CD14-positive monocyte (primary cell): ENCODE measurements at regions not wholly inside any gene's neighbourhood (a gene's known extent, or its start where the extent isn't known, plus 50 kb on each side); places are given as distances from the start of the nearest gene placed in this dataset.

Experiments used
- DNase-seq, 3 donors: peaks; one replicate each; pipeline ENCODE4 v3.0.0-alpha.2; 2011 to 2022
- H2AFZ ChIP-seq: 2 replicates; pipeline ENCODE4 v1.6.0; 2012; ENCODE audit warnings: mild to moderate bottlenecking, low read depth, low read length, inconsistent platforms; ENCODE audit not compliant: insufficient read depth, poor library complexity, severe bottlenecking
- H3K27ac ChIP-seq, 2 donors: 1 replicate in 1 of 2; 2 replicates in 1 of 2; pipeline ENCODE4 v1.5.1; 2012 to 2013; ENCODE audit warnings: low read length in 2 of 2, control low read depth in 1 of 2, inconsistent platforms in 1 of 2, low read depth in 1 of 2, mild to moderate bottlenecking in 1 of 2
- H3K27me3 ChIP-seq, 2 donors: one replicate each; pipeline versions ENCODE4 v1.6.0 to v1.6.1; 2011 to 2013; ENCODE audit warnings: low read length in 2 of 2; ENCODE audit not compliant: control insufficient read depth in 2 of 2, insufficient read depth in 2 of 2
- H3K36me3 ChIP-seq, 2 donors: replicated peaks in 1 of 2; 1 replicate in 1 of 2; 2 replicates in 1 of 2; pipeline versions ENCODE4 v1.5.1 to v1.6.1; 2012 to 2013; ENCODE audit warnings: low read length in 2 of 2, control low read depth in 1 of 2, inconsistent platforms in 1 of 2, mild to moderate bottlenecking in 1 of 2; ENCODE audit not compliant: insufficient read depth in 2 of 2, control insufficient read depth in 1 of 2
- H3K4me1 ChIP-seq, 2 donors: 1 replicate in 1 of 2; 2 replicates in 1 of 2; pipeline versions ENCODE4 v1.5.1 to v1.6.1; 2012 to 2013; ENCODE audit warnings: low read length in 2 of 2, control low read depth in 1 of 2, inconsistent platforms in 1 of 2, mild to moderate bottlenecking in 1 of 2, moderate library complexity in 1 of 2; ENCODE audit not compliant: insufficient read depth in 2 of 2, control insufficient read depth in 1 of 2
- H3K4me2 ChIP-seq: replicated peaks from 2 replicates; pipeline ENCODE3; 2012; ENCODE audit warnings: low read length, moderate library complexity, mild to moderate bottlenecking; ENCODE audit not compliant: poor library complexity, severe bottlenecking; ENCODE audit errors: extremely low read depth
- H3K4me3 ChIP-seq, 3 experiments: fragments of 200-600 bp in 1 of 3; sonication (generic) in 1 of 3; replicated peaks in 1 of 3; 1 replicate in 2 of 3; 2 replicates in 1 of 3; pipeline ENCODE4 v1.5.1; 2011 to 2013; ENCODE audit warnings: low read length in 3 of 3, mild to moderate bottlenecking in 3 of 3, control low read depth in 2 of 3, low read depth in 2 of 3, inconsistent platforms in 1 of 3, moderate library complexity in 1 of 3
- H3K79me2 ChIP-seq: 2 replicates; pipeline ENCODE4 v1.6.0; 2012; ENCODE audit warnings: mild to moderate bottlenecking, control low read depth, inconsistent platforms, low read length, moderate library complexity; ENCODE audit not compliant: insufficient read depth
- H3K9ac ChIP-seq: 2 replicates; pipeline ENCODE4 v1.6.0; 2017; ENCODE audit warnings: low read length, mild to moderate bottlenecking; ENCODE audit not compliant: insufficient read depth, poor library complexity, severe bottlenecking
- H3K9me3 ChIP-seq, 2 donors: replicated peaks in 1 of 2; 1 replicate in 1 of 2; 2 replicates in 1 of 2; pipeline versions ENCODE4 v1.5.1 to v1.6.1; 2012 to 2013; ENCODE audit warnings: low read length in 2 of 2, control low read depth in 1 of 2; ENCODE audit not compliant: control insufficient read depth in 1 of 2, insufficient read depth in 1 of 2
- H4K20me1 ChIP-seq: 2 replicates; pipeline ENCODE4 v1.6.0; 2012; ENCODE audit warnings: mild to moderate bottlenecking, low read length, control low read depth, moderate library complexity; ENCODE audit not compliant: insufficient read depth
- H3K27ac Mint-ChIP-seq, 7 donors: one replicate each; pipeline ENCODE4 v1.8.0; 2020; ENCODE audit warnings: mild to moderate bottlenecking in 7 of 7, mixed read lengths in 7 of 7, moderate library complexity in 6 of 7, inconsistent platforms in 2 of 7
- H3K27me3 Mint-ChIP-seq, 3 donors: one replicate each; pipeline ENCODE4 v1.8.0; 2021 to 2022; ENCODE audit warnings: low read depth in 3 of 3, mild to moderate bottlenecking in 3 of 3, mixed read lengths in 3 of 3, moderate library complexity in 3 of 3, inconsistent platforms in 1 of 3
- H3K36me3 Mint-ChIP-seq, 2 donors: one replicate each; pipeline ENCODE4 v1.8.0; 2020; ENCODE audit warnings: mixed read lengths in 2 of 2, inconsistent platforms in 1 of 2, mild to moderate bottlenecking in 1 of 2
- H3K4me1 Mint-ChIP-seq: one replicate; pipeline ENCODE4 v1.8.0; 2020; ENCODE audit warnings: mild to moderate bottlenecking, mixed read lengths
- H3K4me3 Mint-ChIP-seq, 2 donors: one replicate each; pipeline ENCODE4 v1.8.0; 2020; ENCODE audit warnings: mild to moderate bottlenecking in 2 of 2, mixed read lengths in 2 of 2, moderate library complexity in 1 of 2
- H3K9me3 Mint-ChIP-seq, 7 donors: one replicate each; pipeline ENCODE4 v1.8.0; 2020 to 2022; ENCODE audit warnings: mixed read lengths in 7 of 7, mild to moderate bottlenecking in 6 of 7, moderate library complexity in 6 of 7, inconsistent platforms in 2 of 7
- WGBS: methylation state at CpG from one replicate; pipeline ENCODE4 v1.1.5; 2013; ENCODE audit warnings: missing lambda C conversion rate; ENCODE audit not compliant: insufficient coverage; 5-methylcytosine and 5-hydroxymethylcytosine counted together
- intact Hi-C, 2 donors: fragments of 100-400 bp; cut with micrococcal nuclease; formaldehyde crosslinking; loops; one replicate each; pipeline versions ENCODE4 v1.15.0 to v1.15.1; 2023
- TF ChIP-seq, protein P1 (sequence below): fragments of 200-600 bp; IDR thresholded peaks from one replicate; pipeline ENCODE4 v1.8.0; 2022; ENCODE audit warnings: antibody characterized with exemption, mild to moderate bottlenecking

GRCh38 chr9:118553465-118553864 lies 815.8 kb downstream of the BRINP1 start:
- Mint-ChIP-seq H3K4me1 (no peaks in the 10 kb centered on the region), H3K4me3 (no peak overlapping the region), H3K36me3 (no peaks in the 10 kb centered on the region), H3K27ac (no peak overlapping the region), H3K27me3 (no peaks in the 10 kb centered on the region), H3K9me3 (peaks cover 0 to 5% (median 2%) of the 10 kb centered on the region in 7 donors)
- peaks cover 5 to 7% of the 10 kb centered on the region in 2 donors for H3K9me3 ChIP-seq
- intact Hi-C loops = no loop called here
- H3K79me2 ChIP-seq = no peaks in the 10 kb centered on the region
- H3K27ac ChIP-seq = no peak overlapping the region
- H3K4me1 ChIP-seq = no peaks in the 10 kb centered on the region
- WGBS = no CpG with 5 or more reads among the region's 1 CpG
- no peaks in the 10 kb centered on the region for H4K20me1 ChIP-seq
- no peaks in the 10 kb centered on the region for H3K36me3 ChIP-seq
- no peak for DNase-seq
- TF ChIP-seq, protein P1, sequence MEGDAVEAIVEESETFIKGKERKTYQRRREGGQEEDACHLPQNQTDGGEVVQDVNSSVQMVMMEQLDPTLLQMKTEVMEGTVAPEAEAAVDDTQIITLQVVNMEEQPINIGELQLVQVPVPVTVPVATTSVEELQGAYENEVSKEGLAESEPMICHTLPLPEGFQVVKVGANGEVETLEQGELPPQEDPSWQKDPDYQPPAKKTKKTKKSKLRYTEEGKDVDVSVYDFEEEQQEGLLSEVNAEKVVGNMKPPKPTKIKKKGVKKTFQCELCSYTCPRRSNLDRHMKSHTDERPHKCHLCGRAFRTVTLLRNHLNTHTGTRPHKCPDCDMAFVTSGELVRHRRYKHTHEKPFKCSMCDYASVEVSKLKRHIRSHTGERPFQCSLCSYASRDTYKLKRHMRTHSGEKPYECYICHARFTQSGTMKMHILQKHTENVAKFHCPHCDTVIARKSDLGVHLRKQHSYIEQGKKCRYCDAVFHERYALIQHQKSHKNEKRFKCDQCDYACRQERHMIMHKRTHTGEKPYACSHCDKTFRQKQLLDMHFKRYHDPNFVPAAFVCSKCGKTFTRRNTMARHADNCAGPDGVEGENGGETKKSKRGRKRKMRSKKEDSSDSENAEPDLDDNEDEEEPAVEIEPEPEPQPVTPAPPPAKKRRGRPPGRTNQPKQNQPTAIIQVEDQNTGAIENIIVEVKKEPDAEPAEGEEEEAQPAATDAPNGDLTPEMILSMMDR = no peak
- H3K4me2 ChIP-seq = no peak overlapping the region
- H3K4me3 ChIP-seq = no peak overlapping the region
- H2AFZ ChIP-seq = no peak overlapping the region
- H3K27me3 ChIP-seq = no peaks in the 10 kb centered on the region
- no peak overlapping the region for H3K9ac ChIP-seq

DNA sequence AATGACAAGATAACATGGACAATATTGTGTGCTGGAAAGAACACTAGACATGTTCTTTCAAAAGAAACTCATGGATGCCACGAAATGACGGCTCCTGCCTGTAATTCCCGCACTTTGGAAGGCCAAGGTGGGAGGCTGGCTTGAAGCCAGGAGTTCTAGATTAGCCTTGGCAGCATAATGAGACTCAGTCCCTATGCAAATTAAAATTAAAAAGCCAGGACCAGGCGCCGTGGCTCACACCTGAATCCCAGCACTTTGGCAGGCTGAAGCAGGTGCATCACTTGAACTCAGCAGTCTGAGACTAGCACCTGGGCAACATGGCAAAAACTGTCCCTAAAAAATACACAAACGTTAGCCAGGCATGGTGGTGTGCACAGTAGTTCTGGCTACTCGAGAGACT lies 814.2 kb downstream of the BRINP1 start:
- Mint-ChIP-seq H3K9me3 (peaks cover 0 to 5% (median 2%) of the 10 kb centered on the region in 7 donors), H3K4me1 (no peaks in the 10 kb centered on the region), H3K36me3 (no peaks in the 10 kb centered on the region), H3K4me3 (no peak overlapping the region), H3K27me3 (no peaks in the 10 kb centered on the region), H3K27ac (no peak overlapping the region)
- Histone ChIP-seq H3K27ac (no peak overlapping the region), H3K36me3 (no peaks in the 10 kb centered on the region), H3K4me1 (no peaks in the 10 kb centered on the region), H3K27me3 (no peaks in the 10 kb centered on the region), H3K4me2 (no peak overlapping the region), H3K9me3 (peaks cover 5 to 7% of the 10 kb centered on the region in 2 donors), H4K20me1 (no peaks in the 10 kb centered on the region), H3K4me3 (no peak overlapping the region), H3K79me2 (no peaks in the 10 kb centered on the region), H3K9ac (no peak overlapping the region), H2AFZ (no peak overlapping the region)
- intact Hi-C loops = no loop called here
- no peak for DNase-seq
- TF ChIP-seq, protein P1 = no peak
- 86% methylated on average over 5 of the region's 7 CpGs for WGBS
